Middle frontal gyrus (tissue), 1 donor: ENCODE measurements at regions not wholly inside any gene's neighbourhood (a gene's known extent, or its start where the extent isn't known, plus 50 kb on each side); places are given as distances from the start of the nearest gene placed in this dataset.
A peak's percentile ranks its signal among the peaks of the same experiment; 100 is the strongest.
"Not testable (repeated sequence)": the region's sequence is repeated elsewhere in the genome, so short reads cannot be mapped to it uniquely, and the experiment has no call there.

Experiments used
- DNase-seq: peaks from one replicate; pipeline ENCODE4 v3.0.0-alpha.2; 2015; ENCODE audit warnings: low spot score; ENCODE audit errors: extremely low spot score

DNA sequence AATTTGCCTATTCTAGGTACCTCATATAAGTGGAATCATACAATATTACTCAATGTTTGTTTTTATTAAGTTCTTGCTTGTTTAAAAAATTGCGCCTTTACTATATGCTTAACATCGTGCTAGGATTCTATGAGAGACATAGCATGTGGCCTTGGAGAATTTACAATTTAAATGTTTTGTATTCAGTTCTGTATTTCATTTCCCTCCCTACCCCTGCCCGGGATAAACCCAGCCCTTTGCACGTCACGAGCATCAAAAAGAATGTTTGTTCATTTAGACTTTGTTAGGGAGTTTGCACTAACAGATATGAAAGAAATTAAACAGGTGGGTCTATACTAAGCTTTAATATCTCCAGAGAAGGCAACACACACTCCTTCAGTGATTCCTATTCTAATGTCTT lies 75.7 kb downstream of the C18orf54 start:
- DNase-seq = no peak

DNA sequence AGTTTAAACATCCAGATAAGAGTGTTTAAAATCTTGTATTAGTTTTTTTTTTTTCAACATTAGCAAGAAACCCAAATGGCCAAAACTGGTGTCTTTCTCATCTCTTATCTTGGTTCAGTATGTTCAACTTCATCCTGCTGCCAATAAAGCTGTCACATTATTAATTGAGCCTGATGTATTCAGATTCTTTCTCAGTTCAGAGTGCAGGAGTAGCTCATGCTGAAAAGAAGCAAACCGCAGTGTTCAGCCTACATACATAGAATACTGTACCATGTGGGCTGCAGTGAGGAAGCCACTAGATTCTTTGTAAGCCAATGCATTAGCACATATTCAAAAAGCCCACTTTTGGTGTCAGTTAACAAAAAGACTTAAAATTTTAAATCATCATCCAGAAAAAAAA lies 76.2 kb downstream of the C18orf54 start:
- no peak for DNase-seq

DNA sequence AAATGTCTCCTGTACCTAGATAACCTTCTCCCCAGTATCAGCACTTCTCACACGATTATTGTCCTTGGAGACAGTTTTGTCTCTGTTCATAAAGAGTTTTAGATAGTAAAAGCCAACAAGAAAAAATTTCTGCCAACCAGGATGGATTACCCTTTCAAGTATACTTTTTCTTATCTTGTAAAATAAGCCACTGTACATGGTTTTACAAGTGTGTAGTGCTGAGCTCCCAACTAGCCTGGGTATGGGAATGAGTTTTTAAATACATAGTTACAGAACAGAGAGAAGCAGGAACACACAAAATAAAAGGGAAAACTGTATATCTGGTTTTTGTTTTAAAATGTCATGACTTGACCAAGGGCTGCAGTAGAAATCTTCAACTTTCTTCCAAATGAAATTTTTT lies 76.7 kb downstream of the C18orf54 start:
- DNase-seq = no peak

DNA sequence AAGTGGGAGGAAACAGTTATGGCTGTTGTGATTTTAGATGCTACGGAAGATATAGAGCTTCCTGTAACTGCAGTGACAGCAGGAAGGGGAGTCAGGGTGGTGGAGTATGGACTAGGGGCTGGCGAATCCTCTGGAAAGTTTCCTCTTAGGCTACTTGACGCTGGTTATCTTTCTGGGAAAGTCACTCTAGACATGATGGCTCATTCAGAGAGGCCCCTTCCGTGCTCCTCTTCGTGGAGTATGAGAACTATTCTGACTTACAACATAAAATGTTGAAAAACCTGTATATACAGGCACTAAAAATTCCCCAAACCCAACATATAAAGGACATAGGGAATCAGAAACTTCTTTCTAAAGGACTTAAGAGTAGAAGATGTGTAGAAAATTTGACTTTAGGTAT lies 78.8 kb downstream of the C18orf54 start:
- DNase-seq = no peak

DNA sequence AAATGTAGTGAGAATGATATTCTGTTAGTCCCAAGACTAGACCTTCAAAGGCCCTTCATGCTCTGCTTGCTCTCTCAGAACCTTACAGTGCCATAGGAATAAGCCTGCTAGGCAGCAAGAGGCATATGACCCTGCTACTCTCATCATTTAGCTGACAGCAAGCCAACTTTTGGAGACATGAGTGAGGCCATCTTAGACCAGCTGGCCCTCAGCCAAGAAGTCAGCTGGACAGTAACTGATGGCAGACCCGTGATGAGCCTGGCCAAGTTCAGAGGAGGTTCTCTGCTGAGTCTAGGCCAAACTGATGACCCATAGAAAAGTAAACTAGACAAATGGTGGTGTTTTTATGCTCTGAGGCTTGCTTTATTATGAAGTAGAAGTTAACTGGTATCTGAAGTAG lies 82.6 kb downstream of the C18orf54 start:
- DNase-seq = no peak

DNA sequence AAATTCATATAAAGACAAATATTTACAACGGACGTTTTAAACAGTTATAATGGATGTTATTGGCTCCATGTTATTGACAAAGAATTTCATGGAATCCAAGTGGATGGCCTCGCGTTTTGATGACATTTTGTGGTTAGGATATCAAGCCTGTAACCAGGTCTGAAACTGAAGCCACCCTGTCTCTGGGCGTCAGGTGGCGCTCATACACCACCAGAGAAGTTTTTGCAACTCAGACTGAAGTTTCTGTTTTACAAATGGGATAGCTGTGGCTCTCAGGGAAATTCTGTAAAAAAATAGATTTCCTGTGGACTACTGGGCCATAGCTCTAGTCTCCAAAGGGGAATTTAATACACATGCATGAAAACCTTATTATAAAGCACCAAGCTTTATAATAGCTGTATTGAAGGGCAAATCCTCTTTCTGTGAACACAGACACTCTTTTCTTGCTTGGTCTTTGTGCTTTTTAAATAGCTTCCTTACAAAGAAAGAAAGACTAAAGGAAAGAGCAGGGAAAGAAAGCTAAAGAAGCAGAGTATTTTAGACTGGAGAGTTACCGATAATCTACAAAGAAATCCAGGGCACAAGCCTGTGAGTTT lies 86.7 kb downstream of the C18orf54 start:
- DNase-seq = peak; percentile 6

DNA sequence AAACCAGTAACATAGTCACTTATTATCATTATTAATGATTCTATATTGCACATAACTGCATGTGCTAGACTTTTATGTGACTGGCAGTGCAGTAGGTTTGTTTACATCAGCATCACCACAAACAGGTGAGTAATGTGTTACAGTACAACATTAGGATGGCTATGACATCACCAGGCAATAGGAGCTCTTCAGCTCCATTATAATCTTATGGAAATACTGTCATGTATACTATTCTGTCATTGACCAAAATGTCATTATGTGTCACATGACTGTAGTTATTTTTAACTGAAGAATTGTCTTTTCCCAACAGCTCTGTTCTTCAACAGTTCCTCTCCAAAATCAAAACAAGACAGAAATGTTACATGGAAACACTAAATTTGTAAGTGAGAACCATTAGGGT lies 96.3 kb downstream of the C18orf54 start:
- no peak for DNase-seq

DNA sequence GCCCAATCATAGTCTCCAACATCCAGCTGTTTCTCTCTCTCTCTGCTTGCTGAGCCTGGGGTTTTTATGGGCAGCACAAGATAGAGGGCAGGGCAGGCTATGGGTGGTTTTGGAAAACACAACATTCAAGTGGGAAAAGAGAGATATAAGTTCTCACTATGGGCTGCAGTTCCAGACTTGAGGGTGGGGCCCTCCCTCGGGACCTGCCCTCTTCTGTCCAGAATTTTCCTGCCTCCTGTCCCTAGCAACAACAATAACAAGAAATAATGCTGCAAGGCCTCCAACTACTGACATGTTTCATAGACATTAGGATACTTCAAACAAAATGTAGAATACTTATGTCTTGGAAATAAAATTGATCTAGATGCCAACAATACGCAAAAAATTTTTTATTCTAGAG lies 107.8 kb downstream of the C18orf54 start:
- no peak for DNase-seq

DNA sequence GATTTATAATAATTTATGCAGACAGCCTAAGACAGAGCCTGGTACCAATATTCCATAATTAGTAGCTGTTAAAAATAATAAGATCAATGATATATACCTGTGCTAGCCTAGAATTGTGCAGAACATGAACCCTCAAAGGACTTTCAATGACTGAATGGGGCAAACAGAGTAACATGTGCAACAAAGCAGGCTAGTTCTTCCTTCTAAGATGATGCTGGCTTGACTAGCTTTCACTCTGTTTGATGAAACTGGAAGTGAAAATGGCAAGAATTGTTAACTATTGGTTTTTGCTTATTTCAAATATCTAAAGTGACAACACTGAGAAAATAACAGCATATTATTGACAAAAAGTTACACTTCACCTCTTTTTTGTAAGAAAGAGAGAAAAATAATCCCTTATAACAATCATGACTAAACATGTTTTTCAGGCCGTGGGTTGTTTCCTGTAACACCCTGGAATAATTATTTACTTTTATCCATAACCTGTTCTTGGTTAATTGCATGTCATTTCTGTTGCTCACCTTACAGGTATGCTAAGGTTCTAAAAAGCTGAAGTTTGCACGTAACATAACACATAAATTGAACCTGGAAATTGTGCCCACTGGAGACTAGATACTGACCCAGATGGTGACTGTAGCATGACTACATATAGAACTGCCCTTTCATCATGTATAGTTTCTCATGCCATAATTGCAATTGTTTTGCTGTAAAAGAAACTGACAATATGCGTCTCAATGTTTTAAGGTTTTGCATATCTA lies 108.7 kb downstream of the C18orf54 start:
- DNase-seq = no peak

DNA sequence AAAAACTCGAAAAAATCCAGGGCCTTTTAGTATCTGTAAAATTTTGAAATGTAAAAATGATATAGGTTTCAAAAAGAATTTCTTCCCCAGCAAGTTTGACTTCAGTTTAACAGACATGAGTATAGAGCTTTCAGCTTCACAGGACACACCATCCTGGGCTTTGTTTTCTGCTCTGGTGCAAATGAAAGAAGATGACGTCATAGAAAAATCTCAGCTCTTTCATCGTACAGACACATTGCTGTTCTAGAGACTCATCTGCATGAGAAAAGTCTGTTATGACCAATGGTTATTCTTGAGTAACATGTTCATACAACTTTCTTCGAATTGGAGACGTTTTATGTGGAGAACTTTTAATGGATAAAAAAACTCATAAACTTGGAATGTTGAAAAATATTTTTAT lies 111.7 kb upstream of the DYNAP start:
- DNase-seq = no peak

DNA sequence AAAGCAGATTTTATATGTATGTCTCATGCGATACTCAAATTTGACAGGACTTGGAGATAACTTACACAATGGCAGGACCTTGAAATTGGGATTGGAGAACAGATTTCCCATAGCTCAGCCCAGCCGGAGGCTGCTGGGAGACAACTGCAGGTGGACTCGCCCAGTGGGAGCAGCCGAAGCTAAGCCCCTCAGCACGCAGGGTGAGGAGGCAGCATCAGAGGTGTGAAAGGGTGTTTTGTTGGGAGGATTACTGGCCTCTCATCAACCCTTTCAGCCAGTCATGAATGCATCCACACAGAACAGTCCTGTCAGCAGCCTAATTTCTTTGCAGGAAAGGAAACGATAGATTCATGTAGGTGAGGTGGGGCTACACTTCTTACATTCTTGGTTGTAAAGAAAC lies 110.4 kb upstream of the DYNAP start:
- DNase-seq = no peak

DNA sequence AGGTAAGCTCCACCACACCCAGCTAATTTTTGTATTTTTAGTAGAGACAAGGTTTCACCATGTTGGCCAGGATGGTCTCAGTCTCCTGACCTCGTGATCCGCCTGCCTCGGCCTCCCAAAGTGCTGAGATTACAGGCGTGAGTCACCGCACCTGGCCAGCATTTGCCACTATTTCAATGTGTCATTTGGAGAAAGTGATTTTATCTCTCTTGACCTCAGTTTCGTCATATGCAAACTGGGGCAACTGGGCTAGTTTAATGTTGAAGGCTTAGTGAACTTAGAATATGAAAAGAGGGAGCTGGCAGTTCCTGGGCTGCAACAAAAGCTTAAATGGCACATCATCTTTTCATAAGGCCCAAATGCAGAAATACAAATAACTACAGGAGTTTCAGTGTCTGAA lies 88.6 kb upstream of the DYNAP start:
- not testable (repeated sequence) for DNase-seq

DNA sequence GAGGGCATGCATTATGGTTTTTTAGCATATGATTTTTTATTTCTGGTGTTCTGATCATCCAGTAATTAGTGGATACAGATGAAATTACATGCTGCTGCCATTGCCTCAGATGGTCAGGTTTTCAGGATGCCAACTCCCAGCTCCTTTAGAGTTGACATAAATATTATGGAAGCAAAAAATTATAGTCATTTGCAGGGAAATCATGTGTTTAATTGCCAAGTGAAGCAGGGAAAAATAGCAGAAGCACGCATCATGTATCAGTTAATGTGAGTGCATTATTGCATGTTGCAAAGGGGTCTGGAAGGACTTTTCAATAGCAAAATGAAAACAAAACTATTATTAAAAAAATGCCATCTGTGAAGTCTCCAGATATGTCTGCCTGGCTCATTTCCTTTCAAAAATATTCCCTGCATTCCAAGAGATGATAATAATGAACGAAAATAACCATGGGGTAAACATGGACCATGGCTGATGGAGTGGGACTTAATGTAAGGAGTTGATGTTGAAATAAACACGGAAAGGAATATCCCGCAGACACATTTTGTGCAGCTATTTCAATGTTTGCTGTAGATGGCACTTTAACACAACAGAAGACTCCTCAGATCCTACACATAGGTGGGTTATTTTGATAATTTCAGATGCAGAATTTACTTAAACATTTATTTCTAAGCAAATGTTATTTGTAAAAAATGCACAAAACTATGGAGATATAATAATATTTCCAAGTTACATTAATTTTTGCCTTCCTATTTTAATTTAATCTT lies 87.7 kb upstream of the DYNAP start:
- no peak for DNase-seq

DNA sequence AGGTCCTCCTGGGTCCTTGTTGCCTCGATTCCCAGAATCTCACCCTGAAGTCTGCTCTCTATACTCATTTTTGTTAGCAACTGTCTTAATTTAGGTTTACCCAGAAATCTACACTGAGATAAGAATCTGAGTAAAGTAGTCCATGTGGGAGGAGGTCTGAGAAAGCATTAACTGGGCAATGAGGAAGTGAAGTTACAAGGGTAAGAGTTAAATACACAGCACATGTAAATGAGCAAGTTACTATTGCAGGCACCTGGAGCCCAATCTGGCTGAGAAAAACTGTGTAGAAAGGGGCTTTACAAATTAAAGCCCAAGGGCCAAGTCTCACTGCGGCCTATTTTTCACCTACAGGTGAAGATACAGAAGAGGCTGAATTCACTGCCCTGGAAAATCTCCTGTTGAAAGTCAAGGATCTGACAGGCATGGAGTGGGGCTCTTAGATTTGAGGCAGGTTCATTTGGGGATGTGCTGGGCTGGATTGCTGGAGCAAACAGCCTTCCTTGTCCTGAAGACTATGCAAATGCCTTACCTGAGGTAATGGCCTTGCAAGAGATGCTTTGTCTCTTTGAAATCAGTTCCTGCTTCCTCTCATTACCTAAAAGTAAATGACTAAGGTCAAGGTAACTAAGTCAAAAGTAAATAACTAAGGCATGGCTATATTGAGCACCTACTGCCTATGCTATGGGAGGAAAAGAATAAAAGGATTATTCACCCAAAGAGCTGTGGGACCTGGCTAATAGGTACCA lies 84.4 kb upstream of the DYNAP start:
- DNase-seq = no peak

DNA sequence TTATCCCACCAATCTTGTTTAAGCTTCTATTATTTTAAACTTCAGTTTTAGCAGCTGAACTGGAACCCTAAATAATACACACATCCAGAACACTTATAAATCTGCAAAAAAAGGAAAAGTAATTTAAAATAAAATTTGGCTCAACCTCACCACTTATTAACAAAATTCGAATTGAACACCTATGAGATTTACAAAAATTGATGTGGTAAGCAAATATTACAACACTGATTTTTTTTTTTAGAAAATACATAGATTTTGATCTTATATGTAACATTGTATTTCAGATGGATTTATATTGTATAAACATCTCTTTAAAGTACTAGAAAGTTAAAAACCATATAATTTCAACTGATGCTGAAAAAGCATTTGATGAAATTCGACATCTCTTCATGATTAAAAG lies 81.3 kb upstream of the DYNAP start:
- no peak for DNase-seq

DNA sequence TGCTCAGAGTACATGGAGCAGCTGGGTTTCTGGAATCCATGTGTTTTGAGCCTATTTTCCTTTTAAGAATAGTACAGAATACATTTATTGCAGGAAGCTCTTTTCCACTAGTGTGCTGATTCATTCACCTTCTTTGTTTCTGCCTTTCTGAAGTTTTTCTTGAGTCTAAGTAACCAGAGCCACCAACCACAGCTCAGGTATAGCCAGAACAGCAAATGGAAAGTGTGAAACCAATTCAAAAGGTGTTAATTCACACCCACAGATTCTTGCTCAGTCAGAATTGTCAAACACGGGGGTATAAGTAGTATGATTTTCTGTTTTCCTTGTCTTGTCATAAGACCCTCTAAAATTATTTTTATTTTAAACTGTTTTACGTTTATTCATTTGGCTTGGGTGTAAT lies 75.9 kb upstream of the DYNAP start:
- no peak for DNase-seq

DNA sequence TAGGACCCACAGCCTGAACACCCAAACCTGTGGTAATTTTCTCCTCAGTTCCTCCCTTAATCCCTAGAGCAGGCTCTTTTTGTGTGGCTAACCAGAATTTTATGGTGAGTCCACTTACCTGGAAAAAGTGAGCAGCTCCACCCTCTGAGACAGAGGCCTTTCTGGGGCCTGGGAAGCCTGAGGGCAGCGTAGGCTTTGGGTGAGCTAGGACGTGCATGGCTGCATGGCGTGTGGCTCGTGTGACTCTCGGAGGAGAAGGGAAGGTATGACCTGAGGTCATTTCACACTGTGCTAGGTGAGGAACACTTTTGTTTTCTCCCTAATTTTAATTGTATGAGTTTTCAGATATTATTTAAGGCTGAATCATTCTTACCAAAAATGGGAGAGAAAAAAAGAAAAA lies 73.5 kb upstream of the DYNAP start:
- DNase-seq = no peak

DNA sequence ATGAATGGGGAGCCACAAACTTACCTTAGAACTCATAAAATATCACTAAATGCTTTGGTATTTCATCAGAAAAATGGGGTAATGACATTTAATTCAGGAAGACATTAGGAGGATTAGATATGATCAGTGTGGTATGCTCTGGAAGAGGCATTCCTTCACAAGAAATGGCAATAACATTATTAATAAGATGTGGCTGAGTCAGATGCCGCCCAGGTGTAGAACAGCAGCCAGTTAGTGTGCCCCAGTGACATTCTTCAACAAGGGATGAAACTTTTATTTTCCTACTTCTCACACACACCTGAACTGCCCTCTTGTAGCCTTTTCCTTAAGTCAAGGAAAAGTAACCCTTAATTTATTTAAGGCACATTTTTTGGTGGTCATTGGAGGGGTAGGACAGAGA lies 69.2 kb upstream of the DYNAP start:
- no peak for DNase-seq

DNA sequence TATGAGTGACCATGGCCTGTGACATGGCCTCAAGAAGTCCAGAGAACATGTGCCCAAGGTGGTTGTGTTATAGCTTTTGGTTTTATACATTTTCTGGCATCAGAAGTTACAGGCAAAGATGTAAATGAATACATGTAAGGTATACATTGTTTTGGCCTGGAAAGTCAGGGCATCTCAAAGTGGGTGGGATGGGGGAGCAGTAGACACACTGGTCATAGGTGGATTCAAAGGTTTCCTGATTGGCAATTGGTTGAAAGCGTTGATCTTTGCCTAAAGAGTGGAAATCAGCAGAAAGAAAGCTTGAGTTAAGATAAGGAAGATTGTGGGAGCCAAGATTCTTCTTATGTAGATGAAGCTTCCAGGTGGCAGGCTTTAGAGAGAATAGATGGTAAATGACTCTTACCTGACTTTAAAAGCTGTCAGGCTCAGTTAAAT lies 62.1 kb upstream of the DYNAP start:
- DNase-seq = no peak

DNA sequence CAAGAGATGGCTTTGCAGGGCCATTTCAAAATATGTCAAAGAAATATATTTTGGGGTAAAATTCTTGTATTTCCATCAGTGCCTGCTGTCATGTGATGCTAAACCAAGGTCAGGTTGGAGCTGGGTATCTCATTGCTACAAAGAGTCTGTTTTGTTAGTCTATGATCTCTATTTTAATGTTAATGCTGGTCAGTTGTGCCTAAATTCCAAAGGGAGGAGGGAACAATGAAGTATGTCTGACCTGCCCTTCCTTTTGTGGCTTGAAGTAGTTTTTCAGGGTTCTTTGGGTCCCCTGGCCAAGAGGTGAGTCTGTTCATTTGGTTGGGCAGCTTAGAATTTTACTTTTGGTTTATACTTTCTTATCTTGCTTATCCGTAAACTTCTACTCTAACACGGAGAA lies 61.6 kb upstream of the DYNAP start:
- DNase-seq = no peak

DNA sequence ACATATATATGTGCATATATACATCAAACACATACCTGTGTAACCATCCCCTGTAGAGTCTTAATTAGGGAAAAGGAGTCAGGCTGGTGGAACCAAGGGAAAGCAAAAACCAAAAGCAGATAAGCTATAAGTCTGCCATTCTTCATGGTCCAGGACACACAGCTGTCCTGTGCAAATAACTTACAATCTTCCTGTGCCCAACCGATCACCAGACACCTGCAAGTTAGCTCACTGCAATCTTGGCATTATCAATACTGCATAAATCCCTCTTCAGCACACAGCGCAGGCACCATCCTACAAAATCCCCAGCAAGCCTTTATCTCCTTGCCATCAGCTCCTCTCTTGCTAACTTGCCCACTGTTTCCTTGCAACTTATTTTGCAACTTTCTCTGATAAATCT lies 60.8 kb upstream of the DYNAP start:
- no peak for DNase-seq
